BE2C (cell line): ENCODE measurements at regions not wholly inside any gene's neighbourhood (a gene's known extent, or its start where the extent isn't known, plus 50 kb on each side); places are given as distances from the start of the nearest gene placed in this dataset.

Experiments used
- DNase-seq: peaks from one replicate; pipeline ENCODE4 v3.0.0-alpha.2; 2020
- H3K27me3 ChIP-seq: fragments of 250-450 bp; sonication (Bioruptor Pico); 2 replicates; pipeline ENCODE4 v1.5.1; 2020; ENCODE audit warnings: mild to moderate bottlenecking
- H3K36me3 ChIP-seq: fragments of 250-450 bp; sonication (Bioruptor Pico); 2 replicates; pipeline ENCODE4 v1.5.1; 2020; ENCODE audit warnings: mild to moderate bottlenecking
- H3K4me1 ChIP-seq: fragments of 250-450 bp; sonication (Bioruptor Pico); 2 replicates; pipeline ENCODE4 v1.5.1; 2020
- H3K4me3 ChIP-seq: 2 replicates; pipeline ENCODE4 v1.5.1; 2011; ENCODE audit warnings: low read depth, low read length
- H3K9me3 ChIP-seq: fragments of 250-450 bp; sonication (Bioruptor Pico); 2 replicates; pipeline ENCODE4 v1.5.1; 2020
- TF ChIP-seq, protein P1 (sequence below): IDR thresholded peaks from 2 replicates; pipeline ENCODE4 v1.5.1; 2012; ENCODE audit warnings: mild to moderate bottlenecking, low read depth, low read length

- Histone ChIP-seq H3K4me3 (no peak overlapping the region), H3K36me3 (no peaks in the 10 kb centered on the region), H3K27me3 (peaks cover 8% of the 10 kb centered on the region), H3K9me3 (no peaks in the 10 kb centered on the region), H3K4me1 (no peaks in the 10 kb centered on the region)
- TF ChIP-seq, protein P1, sequence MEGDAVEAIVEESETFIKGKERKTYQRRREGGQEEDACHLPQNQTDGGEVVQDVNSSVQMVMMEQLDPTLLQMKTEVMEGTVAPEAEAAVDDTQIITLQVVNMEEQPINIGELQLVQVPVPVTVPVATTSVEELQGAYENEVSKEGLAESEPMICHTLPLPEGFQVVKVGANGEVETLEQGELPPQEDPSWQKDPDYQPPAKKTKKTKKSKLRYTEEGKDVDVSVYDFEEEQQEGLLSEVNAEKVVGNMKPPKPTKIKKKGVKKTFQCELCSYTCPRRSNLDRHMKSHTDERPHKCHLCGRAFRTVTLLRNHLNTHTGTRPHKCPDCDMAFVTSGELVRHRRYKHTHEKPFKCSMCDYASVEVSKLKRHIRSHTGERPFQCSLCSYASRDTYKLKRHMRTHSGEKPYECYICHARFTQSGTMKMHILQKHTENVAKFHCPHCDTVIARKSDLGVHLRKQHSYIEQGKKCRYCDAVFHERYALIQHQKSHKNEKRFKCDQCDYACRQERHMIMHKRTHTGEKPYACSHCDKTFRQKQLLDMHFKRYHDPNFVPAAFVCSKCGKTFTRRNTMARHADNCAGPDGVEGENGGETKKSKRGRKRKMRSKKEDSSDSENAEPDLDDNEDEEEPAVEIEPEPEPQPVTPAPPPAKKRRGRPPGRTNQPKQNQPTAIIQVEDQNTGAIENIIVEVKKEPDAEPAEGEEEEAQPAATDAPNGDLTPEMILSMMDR = no peak
- no peak for DNase-seq
Observed at GRCh38 chr5:61823065-61823464, 482.9 kb upstream of the KIF2A start.

GRCh38 chr5:61823781-61824180, 482.2 kb upstream of the KIF2A start:
- Histone ChIP-seq H3K9me3 (no peaks in the 10 kb centered on the region), H3K36me3 (no peaks in the 10 kb centered on the region), H3K4me3 (no peak overlapping the region), H3K4me1 (no peaks in the 10 kb centered on the region), H3K27me3 (peaks cover 8% of the 10 kb centered on the region; the same call in 1 of the 2 replicates)
- DNase-seq = no peak
- TF ChIP-seq, protein P1 = no peak

- Histone ChIP-seq H3K27me3 (peaks cover 4% of the 10 kb centered on the region; the same call in 1 of the 2 replicates), H3K4me1 (no peaks in the 10 kb centered on the region), H3K36me3 (no peaks in the 10 kb centered on the region), H3K9me3 (no peaks in the 10 kb centered on the region), H3K4me3 (no peak overlapping the region)
- TF ChIP-seq, protein P1 = no peak
- DNase-seq = no peak
Observed at GRCh38 chr5:61824396-61824795, 481.6 kb upstream of the KIF2A start.

GRCh38 chr5:61827445-61827975, 478.5 kb upstream of the KIF2A start:
- Histone ChIP-seq H3K36me3 (no peaks in the 10 kb centered on the region), H3K4me1 (no peaks in the 10 kb centered on the region), H3K4me3 (no peak overlapping the region), H3K9me3 (no peaks in the 10 kb centered on the region), H3K27me3 (no peaks in the 10 kb centered on the region)
- TF ChIP-seq, protein P1 = no peak
- no peak for DNase-seq

- no peak for DNase-seq
- TF ChIP-seq, protein P1 = no peak
- no peaks in the 10 kb centered on the region for H3K4me1 ChIP-seq
Observed at GRCh38 chr5:61828856-61829255, 477.1 kb upstream of the KIF2A start.

GRCh38 chr5:61831736-61832135, 474.3 kb upstream of the KIF2A start:
- no peaks in the 10 kb centered on the region for H3K36me3 ChIP-seq
- no peaks in the 10 kb centered on the region for H3K27me3 ChIP-seq
- DNase-seq = no peak
- no peak overlapping the region for H3K4me3 ChIP-seq
- H3K9me3 ChIP-seq = no peaks in the 10 kb centered on the region
- no peaks in the 10 kb centered on the region for H3K4me1 ChIP-seq
- TF ChIP-seq, protein P1 = no peak

More at GRCh38 chr5:61828856-61829255, 477.1 kb upstream of the KIF2A start:
- H3K36me3 ChIP-seq = no peaks in the 10 kb centered on the region
- no peak overlapping the region for H3K4me3 ChIP-seq
- H3K27me3 ChIP-seq = no peaks in the 10 kb centered on the region
- H3K9me3 ChIP-seq = no peaks in the 10 kb centered on the region
